Nephron (organoid): ENCODE measurements at regions not wholly inside any gene's neighbourhood (a gene's known extent, or its start where the extent isn't known, plus 50 kb on each side); places are given as distances from the start of the nearest gene placed in this dataset.

Experiments used
- H3K27ac Mint-ChIP-seq, 3 experiments: 2 replicates each; pipeline ENCODE4 v1.8.0; 2020; ENCODE audit warnings: mixed read lengths in 3 of 3, mild to moderate bottlenecking in 2 of 3, moderate library complexity in 1 of 3
- H3K27me3 Mint-ChIP-seq: 2 replicates; pipeline ENCODE4 v1.8.0; 2021; ENCODE audit warnings: low read depth, mild to moderate bottlenecking, moderate library complexity, mixed read lengths
- H3K36me3 Mint-ChIP-seq: 2 replicates; pipeline ENCODE4 v1.8.0; 2020; ENCODE audit warnings: low read depth, mixed read lengths
- H3K4me1 Mint-ChIP-seq: 2 replicates; pipeline ENCODE4 v1.8.0; 2020; ENCODE audit warnings: mixed read lengths
- H3K4me3 Mint-ChIP-seq, 3 experiments: 2 replicates each; pipeline ENCODE4 v1.8.0; 2020; ENCODE audit warnings: mild to moderate bottlenecking in 3 of 3, mixed read lengths in 3 of 3, moderate library complexity in 2 of 3
- H3K9me3 Mint-ChIP-seq: 2 replicates; pipeline ENCODE4 v1.8.0; 2020; ENCODE audit warnings: mixed read lengths
- CTCF ChIP-seq, 3 experiments: fragments of 200-600 bp; sonication (generic); IDR thresholded peaks; one replicate each; pipeline ENCODE4 v1.5.0; 2021; ENCODE audit warnings: antibody characterized with exemption in 3 of 3; ENCODE audit not compliant: unreplicated experiment in 3 of 3

- Mint-ChIP-seq H3K4me1 (no peaks in the 10 kb centered on the region), H3K27me3 (peaks cover 18% of the 10 kb centered on the region), H3K36me3 (no peaks in the 10 kb centered on the region), H3K27ac (no peak overlapping the region), H3K9me3 (peaks cover 9% of the 10 kb centered on the region), H3K4me3 (no peak overlapping the region)
- TF ChIP-seq CTCF (IDR thresholded peaks at IDR 0.05; ENCODE audit: unreplicated experiment in 3 of 3), result no peak
Measured at GRCh38 chr9:135397142-135397541, 82.4 kb upstream of the PPP1R26 start.

GRCh38 chr9:135399000-135399649 is 80.5 kb upstream of the PPP1R26 start:
- Mint-ChIP-seq H3K27ac (no peak overlapping the region), H3K4me3 (no peak overlapping the region), H3K9me3 (peaks cover 9% of the 10 kb centered on the region), H3K4me1 (no peaks in the 10 kb centered on the region), H3K36me3 (no peaks in the 10 kb centered on the region), H3K27me3 (peaks cover 13% of the 10 kb centered on the region)
- no peak for TF ChIP-seq CTCF (IDR thresholded peaks at IDR 0.05; ENCODE audit: unreplicated experiment in 3 of 3)

GRCh38 chr9:135400496-135400895 is 79.1 kb upstream of the PPP1R26 start:
- Mint-ChIP-seq H3K27ac (no peak overlapping the region), H3K27me3 (peaks cover 16% of the 10 kb centered on the region), H3K4me3 (no peak overlapping the region), H3K36me3 (no peaks in the 10 kb centered on the region), H3K4me1 (no peaks in the 10 kb centered on the region), H3K9me3 (peaks cover 5% of the 10 kb centered on the region)
- TF ChIP-seq CTCF (IDR thresholded peaks at IDR 0.05; ENCODE audit: unreplicated experiment in 3 of 3), result no peak

GRCh38 chr9:135401218-135401617 is 78.4 kb upstream of the PPP1R26 start:
- peaks cover 18% of the 10 kb centered on the region for H3K27me3 Mint-ChIP-seq
- H3K27ac Mint-ChIP-seq, result no peak overlapping the region
- TF ChIP-seq CTCF (IDR thresholded peaks at IDR 0.05; ENCODE audit: unreplicated experiment in 3 of 3), result no peak
- H3K4me1 Mint-ChIP-seq, result no peaks in the 10 kb centered on the region
- no peaks in the 10 kb centered on the region for H3K36me3 Mint-ChIP-seq
- H3K4me3 Mint-ChIP-seq, result no peak overlapping the region
- peaks cover 2% of the 10 kb centered on the region for H3K9me3 Mint-ChIP-seq

- Mint-ChIP-seq H3K27ac (no peak overlapping the region), H3K36me3 (no peaks in the 10 kb centered on the region), H3K27me3 (peaks cover 27% of the 10 kb centered on the region), H3K9me3 (no peaks in the 10 kb centered on the region), H3K4me3 (no peak overlapping the region), H3K4me1 (no peaks in the 10 kb centered on the region)
- TF ChIP-seq CTCF (IDR thresholded peaks at IDR 0.05; ENCODE audit: unreplicated experiment in 3 of 3), result no peak
Measured at GRCh38 chr9:135402048-135402738, 77.4 kb upstream of the PPP1R26 start.
